Naive thymus-derived CD8-positive, alpha-beta T cell (primary cell): ENCODE measurements at regions not wholly inside any gene's neighbourhood (a gene's known extent, or its start where the extent isn't known, plus 50 kb on each side); places are given as distances from the start of the nearest gene placed in this dataset.
A peak's percentile ranks its signal among the peaks of the same experiment; 100 is the strongest.
"Not testable (repeated sequence)": the region's sequence is repeated elsewhere in the genome, so short reads cannot be mapped to it uniquely, and the experiment has no call there.

ENCODE experiments used
- ATAC-seq, 2 donors: fragments of 150-1000 bp; cut with Tn5 transposase in 1 of 2; sonication (Bioruptor Pico), chemical (Tn5 transposase) in 1 of 2; 1 replicate in 1 of 2; 2 replicates in 1 of 2; pipeline ENCODE4 v1.10.0; 2021; ENCODE audit warnings: mild to moderate bottlenecking in 2 of 2, moderate library complexity in 2 of 2
- POLR2A ChIA-PET: fragments of 350-600 bp; sonication (Branson Sonifier 250); formaldehyde crosslinking; loops from one replicate; lab custom pipeline; 2021; ENCODE audit warnings: antibody characterized with exemption; lab: Charles Lee
- DNase-seq, 10 donors: peaks; one replicate each; pipeline versions ENCODE4 v3.0.0 to v3.0.0-alpha.2; 2020 to 2022
- H3K27ac Mint-ChIP-seq, 10 donors: one replicate each; pipeline ENCODE4 v1.8.0; 2020 to 2022; ENCODE audit warnings: mild to moderate bottlenecking in 10 of 10, mixed read lengths in 10 of 10, moderate library complexity in 4 of 10, inconsistent platforms in 1 of 10
- H3K27me3 Mint-ChIP-seq, 5 donors: one replicate each; pipeline ENCODE4 v1.8.0; 2021 to 2022; ENCODE audit warnings: mixed read lengths in 5 of 5
- H3K36me3 Mint-ChIP-seq, 3 donors: one replicate each; pipeline ENCODE4 v1.8.0; 2020 to 2022; ENCODE audit warnings: mixed read lengths in 3 of 3, mild to moderate bottlenecking in 2 of 3, inconsistent platforms in 1 of 3
- H3K4me1 Mint-ChIP-seq, 4 donors: one replicate each; pipeline ENCODE4 v1.8.0; 2021 to 2022; ENCODE audit warnings: mixed read lengths in 4 of 4
- H3K4me3 Mint-ChIP-seq, 10 donors: one replicate each; pipeline ENCODE4 v1.8.0; 2020 to 2022; ENCODE audit warnings: mild to moderate bottlenecking in 10 of 10, mixed read lengths in 10 of 10, moderate library complexity in 6 of 10, inconsistent platforms in 1 of 10
- H3K9me3 Mint-ChIP-seq, 9 donors: one replicate each; pipeline ENCODE4 v1.8.0; 2020 to 2022; ENCODE audit warnings: mixed read lengths in 9 of 9, mild to moderate bottlenecking in 3 of 9, inconsistent platforms in 1 of 9, moderate library complexity in 1 of 9

- Mint-ChIP-seq H3K4me1 (peaks cover 4 to 21% (median 8%) of the 10 kb centered on the region in 4 donors), H3K9me3 (no peaks in the 10 kb centered on the region), H3K4me3 (no peak overlapping the region)
Measured at GRCh38 chr15:26073430-26074333, 210.6 kb upstream of the ATP10A start.

GRCh38 chr15:26070095-26070532, 207.0 kb upstream of the ATP10A start:
- POLR2A ChIA-PET = no interaction called here
- H3K36me3 Mint-ChIP-seq = peaks cover 0 to 6% (median 0%) of the 10 kb centered on the region in 3 donors

More at GRCh38 chr15:26073430-26074333, 210.6 kb upstream of the ATP10A start:
- Mint-ChIP-seq H3K36me3 (peaks cover 0 to 6% (median 0%) of the 10 kb centered on the region in 3 donors), H3K27ac (no peak overlapping the region), H3K27me3 (peaks cover 8 to 29% (median 17%) of the 10 kb centered on the region in 5 donors)
- POLR2A ChIA-PET = no interaction called here
- ATAC-seq (no peak), DNase-seq (no peak)

GRCh38 chr15:26069231-26069641, 206.1 kb upstream of the ATP10A start:
- Mint-ChIP-seq H3K4me1 (peaks cover 0 to 2% (median under 1%) of the 10 kb centered on the region in 4 donors), H3K36me3 (peaks cover 0 to 6% (median 0%) of the 10 kb centered on the region in 3 donors), H3K9me3 (no peaks in the 10 kb centered on the region), H3K27me3 (peaks cover 9 to 47% (median 20%) of the 10 kb centered on the region in 5 donors), H3K27ac (no peak overlapping the region), H3K4me3 (no peak overlapping the region)
- POLR2A ChIA-PET = no interaction called here
- ATAC-seq (no peak), DNase-seq (no peak)

More at GRCh38 chr15:26070095-26070532, 207.0 kb upstream of the ATP10A start:
- Mint-ChIP-seq H3K9me3 (no peaks in the 10 kb centered on the region), H3K27ac (no peak overlapping the region), H3K4me3 (no peak overlapping the region), H3K4me1 (peaks cover 0 to 2% (median 1%) of the 10 kb centered on the region in 4 donors), H3K27me3 (peaks cover 9 to 47% (median 20%) of the 10 kb centered on the region in 5 donors)
- DNase-seq = no peak
- ATAC-seq = no peak

GRCh38 chr15:26066896-26067295, 203.8 kb upstream of the ATP10A start:
- Mint-ChIP-seq H3K27ac (no peak overlapping the region), H3K9me3 (no peaks in the 10 kb centered on the region), H3K27me3 (peaks cover 5 to 30% (median 17%) of the 10 kb centered on the region in 5 donors), H3K4me1 (no peaks in the 10 kb centered on the region), H3K4me3 (no peak overlapping the region), H3K36me3 (no peaks in the 10 kb centered on the region)
- POLR2A ChIA-PET = no interaction called here
- ATAC-seq (no peak), DNase-seq (no peak)

- DNase-seq (peak in 1 of 10 donors; percentile 60), ATAC-seq (no peak)
- Mint-ChIP-seq H3K27me3 (peaks cover 7 to 28% (median 17%) of the 10 kb centered on the region in 5 donors), H3K36me3 (no peaks in the 10 kb centered on the region), H3K4me3 (no peak overlapping the region), H3K9me3 (no peaks in the 10 kb centered on the region), H3K4me1 (no peaks in the 10 kb centered on the region), H3K27ac (no peak overlapping the region)
- POLR2A ChIA-PET = no interaction called here
Measured at GRCh38 chr15:26065723-26066122, 202.6 kb upstream of the ATP10A start.

- H3K27me3 Mint-ChIP-seq = peaks cover 8 to 26% (median 10%) of the 10 kb centered on the region in 5 donors
Measured at GRCh38 chr15:26061248-26061647, 198.1 kb upstream of the ATP10A start.

GRCh38 chr15:26056766-26057165, 193.6 kb upstream of the ATP10A start:
- peaks cover 12 to 51% (median 24%) of the 10 kb centered on the region in 5 donors for H3K27me3 Mint-ChIP-seq
- POLR2A ChIA-PET, H3K9me3 Mint-ChIP-seq, H3K36me3 Mint-ChIP-seq, H3K4me1 Mint-ChIP-seq, H3K27ac Mint-ChIP-seq, ATAC-seq, H3K4me3 Mint-ChIP-seq, DNase-seq: not testable (repeated sequence)

More at GRCh38 chr15:26061248-26061647, 198.1 kb upstream of the ATP10A start:
- Mint-ChIP-seq H3K36me3 (peaks cover 0 to 5% (median 0%) of the 10 kb centered on the region in 3 donors), H3K4me1 (no peaks in the 10 kb centered on the region), H3K27ac (no peak overlapping the region), H3K9me3 (peaks cover 0 to 5% (median 0%) of the 10 kb centered on the region in 9 donors), H3K4me3 (no peak overlapping the region)
- ATAC-seq (no peak), DNase-seq (no peak)
- POLR2A ChIA-PET = no interaction called here

- no peaks in the 10 kb centered on the region for H3K9me3 Mint-ChIP-seq
- peaks cover 6 to 28% (median 19%) of the 10 kb centered on the region in 5 donors for H3K27me3 Mint-ChIP-seq
- H3K4me1 Mint-ChIP-seq = peaks cover 0 to 8% (median 0%) of the 10 kb centered on the region in 4 donors
- H3K27ac Mint-ChIP-seq = no peak overlapping the region
- no peak for ATAC-seq
- H3K4me3 Mint-ChIP-seq = no peak overlapping the region
- no peak for DNase-seq
- no peaks in the 10 kb centered on the region for H3K36me3 Mint-ChIP-seq
- POLR2A ChIA-PET = no interaction called here
Measured at GRCh38 chr15:26051761-26052675, 188.9 kb upstream of the ATP10A start.

- H3K9me3 Mint-ChIP-seq = no peaks in the 10 kb centered on the region
- ATAC-seq (no peak), DNase-seq (no peak)
- no peak overlapping the region for H3K4me3 Mint-ChIP-seq
- no peak overlapping the region for H3K27ac Mint-ChIP-seq
- no peaks in the 10 kb centered on the region for H3K36me3 Mint-ChIP-seq
- peaks cover 0 to 8% (median 0%) of the 10 kb centered on the region in 4 donors for H3K4me1 Mint-ChIP-seq
- POLR2A ChIA-PET = no interaction called here
- peaks cover 8 to 34% (median 24%) of the 10 kb centered on the region in 5 donors for H3K27me3 Mint-ChIP-seq
Measured at GRCh38 chr15:26050984-26051383, 187.9 kb upstream of the ATP10A start.

GRCh38 chr15:26049900-26050657, 187.0 kb upstream of the ATP10A start:
- Mint-ChIP-seq H3K4me1 (peaks cover 0 to 8% (median 0%) of the 10 kb centered on the region in 4 donors), H3K9me3 (no peaks in the 10 kb centered on the region), H3K36me3 (no peaks in the 10 kb centered on the region), H3K27me3 (peaks cover 8 to 38% (median 25%) of the 10 kb centered on the region in 5 donors), H3K27ac (no peak overlapping the region), H3K4me3 (no peak overlapping the region)
- DNase-seq (no peak), ATAC-seq (no peak)
- POLR2A ChIA-PET = no interaction called here

- no peaks in the 10 kb centered on the region for H3K9me3 Mint-ChIP-seq
- POLR2A ChIA-PET = no interaction called here
- H3K4me3 Mint-ChIP-seq = no peak overlapping the region
- no peak for DNase-seq
- no peak overlapping the region for H3K27ac Mint-ChIP-seq
- H3K27me3 Mint-ChIP-seq = peaks cover 11 to 36% (median 23%) of the 10 kb centered on the region in 5 donors
- peaks cover 0 to 6% (median 0%) of the 10 kb centered on the region in 4 donors for H3K4me1 Mint-ChIP-seq
- no peak for ATAC-seq
- H3K36me3 Mint-ChIP-seq = no peaks in the 10 kb centered on the region
Measured at GRCh38 chr15:26048669-26049068, 185.5 kb upstream of the ATP10A start.

GRCh38 chr15:26045516-26045915, 182.4 kb upstream of the ATP10A start:
- POLR2A ChIA-PET = no interaction called here
- Mint-ChIP-seq H3K9me3 (peaks cover 0 to 4% (median 0%) of the 10 kb centered on the region in 9 donors), H3K4me1 (peaks cover 0 to 2% (median 0%) of the 10 kb centered on the region in 4 donors), H3K36me3 (no peaks in the 10 kb centered on the region), H3K27me3 (peaks cover 13 to 35% (median 30%) of the 10 kb centered on the region in 5 donors), H3K27ac (no peak overlapping the region), H3K4me3 (no peak overlapping the region)
- ATAC-seq (no peak), DNase-seq (no peak)
